K562 (cell line): ENCODE measurements at regions not wholly inside any gene's neighbourhood (a gene's known extent, or its start where the extent isn't known, plus 50 kb on each side); places are given as distances from the start of the nearest gene placed in this dataset.

Source experiments
- ATAC-seq: fragments of 200-7000 bp; cut with Tn5 transposase; 3 replicates; pipeline ENCODE4 v1.9.1; 2020; ENCODE audit warnings: moderate library complexity
- BruUV-seq: library from RNA; stranded (reverse); fragments of 400-500 nt; replicated peaks from 2 replicates; lab custom pipeline; 2021; lab: Mats Ljungman, UMichigan
- CTCF ChIA-PET: fragments of 300-600 bp; formaldehyde crosslinking; extraction: SDS; loops from one replicate; lab custom pipeline; 2021; ENCODE audit warnings: low intra/inter-chr PET ratio; lab: Yijun Ruan, JAX
- POLR2A ChIA-PET: fragments of 300-600, 350-650 bp; sonication (Branson Sonifier 250); formaldehyde crosslinking; extraction: SDS; loops from one replicate; lab custom pipeline; 2021; ENCODE audit warnings: antibody characterized with exemption, inconsistent platforms; lab: Yijun Ruan, JAX
- DNase-seq, 4 experiments: peaks; one replicate each; pipeline versions ENCODE4 v3.0.0 to v3.0.0-alpha.2; 2011 to 2018; ENCODE audit warnings: low spot score in 3 of 4, mixed read lengths in 3 of 4; ENCODE audit errors: extremely low read depth in 1 of 4
- FAIRE-seq: peaks from 2 replicates; lab custom pipeline; 2011; peaks lifted over from hg19 to GRCh38; lab: Jason Lieb, UNC
- H2AFZ ChIP-seq: 2 replicates; pipeline ENCODE4 v1.6.0; 2011; ENCODE audit warnings: low read depth, low read length, control low read depth, inconsistent platforms
- H3K27ac ChIP-seq: fragments of 200-600 bp; 3 replicates; pipeline ENCODE4 v1.8.0; 2011; ENCODE audit warnings: low read depth, mild to moderate bottlenecking, control low read depth, inconsistent platforms, low read length, moderate library complexity, mixed read lengths; ENCODE audit errors: extremely low read depth
- H3K27me3 ChIP-seq, 2 experiments: fragments of 300-600 bp in 1 of 2; 2 replicates in 1 of 2; 3 replicates in 1 of 2; pipeline versions ENCODE4 v1.6.0 to v1.8.0; 2011; ENCODE audit warnings: inconsistent platforms in 2 of 2, low read length in 2 of 2, mild to moderate bottlenecking in 1 of 2, mixed read lengths in 1 of 2, moderate library complexity in 1 of 2; ENCODE audit not compliant: control insufficient read depth in 2 of 2, insufficient read depth in 2 of 2
- H3K36me3 ChIP-seq: fragments of 300-600 bp; 3 replicates; pipeline ENCODE4 v1.8.0; 2011; ENCODE audit warnings: mild to moderate bottlenecking, low read length, inconsistent platforms; ENCODE audit not compliant: control insufficient read depth, insufficient read depth
- H3K4me1 ChIP-seq, 2 experiments: fragments of 200-600 bp in 1 of 2; replicated peaks in 1 of 2; 2 replicates in 1 of 2; 3 replicates in 1 of 2; pipeline versions ENCODE4 v1.5.1 to v1.8.0; 2011; ENCODE audit warnings: inconsistent platforms in 2 of 2, low read length in 2 of 2, mild to moderate bottlenecking in 1 of 2, mixed read lengths in 1 of 2, moderate library complexity in 1 of 2; ENCODE audit not compliant: control insufficient read depth in 2 of 2, insufficient read depth in 2 of 2
- H3K4me2 ChIP-seq: 2 replicates; pipeline ENCODE4 v1.6.1; 2011; ENCODE audit warnings: low read length, control low read depth, inconsistent platforms, mixed read lengths; ENCODE audit not compliant: insufficient read depth
- H3K4me3 ChIP-seq: fragments of 200-600 bp; sonication (generic), shearing (Covaris generic); 2 replicates; pipeline ENCODE4 v1.5.1; 2016; ENCODE audit warnings: control low read depth, inconsistent platforms
- H3K79me2 ChIP-seq: fragments of 200-600 bp; 3 replicates; pipeline ENCODE4 v1.8.0; 2011; ENCODE audit warnings: low read length, inconsistent platforms; ENCODE audit not compliant: control insufficient read depth, insufficient read depth
- H3K9ac ChIP-seq, 2 experiments: 2 replicates each; pipeline versions ENCODE4 v1.6.0 to v1.6.1; 2011; ENCODE audit warnings: low read depth in 2 of 2, low read length in 2 of 2, control low read depth in 1 of 2, inconsistent platforms in 1 of 2, mild to moderate bottlenecking in 1 of 2, mixed read lengths in 1 of 2; ENCODE audit not compliant: insufficient read depth in 1 of 2
- H3K9me1 ChIP-seq: one replicate; pipeline ENCODE4 v1.6.0; 2011; ENCODE audit warnings: inconsistent platforms, mild to moderate bottlenecking, low read length, moderate library complexity; ENCODE audit not compliant: control insufficient read depth, insufficient read depth
- H3K9me3 ChIP-seq: replicated peaks from 2 replicates; pipeline ENCODE4 v1.5.1; 2011; ENCODE audit warnings: low read depth, low read length, inconsistent platforms; ENCODE audit not compliant: control insufficient read depth, insufficient read depth
- H4K20me1 ChIP-seq: replicated peaks from 2 replicates; pipeline ENCODE4 v1.6.1; 2011; ENCODE audit warnings: low read length, inconsistent platforms, mixed read lengths; ENCODE audit not compliant: control insufficient read depth, insufficient read depth
- CAMTA2 ChIP-seq: fragments of 250-450 bp; sonication (Bioruptor Pico); conservative IDR thresholded peaks from 2 replicates; pipeline ENCODE4 v1.5.1; 2022
- CREB5 ChIP-seq: fragments of 250-450 bp; sonication (Bioruptor Pico); IDR thresholded peaks from 2 replicates; pipeline ENCODE4 v1.5.0; 2020; ENCODE audit warnings: mild to moderate bottlenecking
- CSDE1 ChIP-seq, 2 experiments: fragments of 450-650 bp; IDR thresholded peaks; 2 replicates each; pipeline ENCODE4 v1.6.1; 2016; ENCODE audit warnings: mild to moderate bottlenecking in 1 of 2
- ILK ChIP-seq: fragments of 450-650 bp; IDR thresholded peaks from 2 replicates; pipeline ENCODE4 v1.6.1; 2016; ENCODE audit warnings: missing genetic modification characterization, low read depth, mild to moderate bottlenecking, missing compliant biosample characterization, moderate library complexity, borderline replicate concordance
- JUN ChIP-seq, 2 experiments: sonication (generic) in 1 of 2; formaldehyde crosslinking in 1 of 2; IDR thresholded peaks; 2 replicates each; pipeline versions ENCODE4 v1.6.1 to v1.8.0; 2012 to 2022; ENCODE audit warnings: borderline replicate concordance in 2 of 2, mild to moderate bottlenecking in 2 of 2, improper control_type of control experiment in 1 of 2, low read depth in 1 of 2, low read length in 1 of 2, missing genetic modification reagents in 1 of 2
- MBD2 ChIP-seq: sonication (generic); IDR thresholded peaks from 2 replicates; pipeline ENCODE4 v1.6.1; 2016; ENCODE audit warnings: low read depth, borderline replicate concordance
- MEF2D ChIP-seq: conservative IDR thresholded peaks from 2 replicates; pipeline ENCODE4 v1.6.1; 2016; ENCODE audit warnings: low read depth, missing genetic modification characterization, missing compliant biosample characterization
- NBN ChIP-seq: fragments of 450-650 bp; IDR thresholded peaks from 2 replicates; pipeline ENCODE4 v1.6.1; 2016; ENCODE audit warnings: low read depth, mild to moderate bottlenecking
- NCOA1 ChIP-seq: fragments of 450-650 bp; IDR thresholded peaks from 2 replicates; pipeline ENCODE4 v1.6.1; 2016; ENCODE audit warnings: low read depth
- PHTF2 ChIP-seq: fragments of 250-450 bp; sonication (Bioruptor Pico); IDR thresholded peaks from 2 replicates; pipeline ENCODE4 v1.5.0; 2021; ENCODE audit warnings: mild to moderate bottlenecking
- POLR2G ChIP-seq: fragments of 200-400 bp; formaldehyde crosslinking; IDR thresholded peaks from 2 replicates; pipeline ENCODE4 v1.6.1; 2017; ENCODE audit warnings: low read depth, mild to moderate bottlenecking, antibody characterized with exemption, low read length, moderate library complexity
- RCOR1 ChIP-seq, 2 experiments: IDR thresholded peaks; 2 replicates each; pipeline ENCODE4 v1.6.1; 2012; ENCODE audit warnings: low read depth in 2 of 2, low read length in 2 of 2, borderline replicate concordance in 1 of 2, improper control_type of control experiment in 1 of 2
- RERE ChIP-seq: sonication (generic); formaldehyde crosslinking; IDR thresholded peaks from 2 replicates; pipeline ENCODE4 v1.8.0; 2023; ENCODE audit warnings: missing genetic modification reagents, mild to moderate bottlenecking, borderline replicate concordance
- ZEB2 ChIP-seq: fragments of 450-650 bp; IDR thresholded peaks from 2 replicates; pipeline ENCODE4 v1.6.1; 2016
- ZNF212 ChIP-seq: fragments of 450-650 bp; formaldehyde crosslinking; IDR thresholded peaks from 2 replicates; pipeline ENCODE4 v1.4.0; 2020; ENCODE audit warnings: mild to moderate bottlenecking
- ZNF224 ChIP-seq: sonication (generic); formaldehyde crosslinking; IDR thresholded peaks from 2 replicates; pipeline ENCODE4 v1.8.0; 2022; ENCODE audit warnings: mild to moderate bottlenecking, missing genetic modification reagents
- ZNF551 ChIP-seq: fragments of 250-450 bp; sonication (Bioruptor Pico); IDR thresholded peaks from 2 replicates; pipeline ENCODE4 v1.5.0; 2021; ENCODE audit warnings: mild to moderate bottlenecking, moderate library complexity
- WGBS: fragments of 100-300 bp; shearing (Covaris generic); methylation state at CpG from one replicate; pipeline ENCODE4 v1.1.6; 2016; ENCODE audit warnings: low coverage, mixed read lengths; ENCODE audit not compliant: insufficient coverage; ENCODE audit errors: missing lambda C conversion rate; 5-methylcytosine and 5-hydroxymethylcytosine counted together
- in situ Hi-C: fragments of 300-500 bp; cut with MboI; formaldehyde crosslinking; loops from 4 replicates; pipeline ENCODE4 v1.15.0; 2018; ENCODE audit warnings: inconsistent platforms, mixed read lengths
- intact Hi-C: fragments of 100-400 bp; cut with micrococcal nuclease; formaldehyde crosslinking; loops from 2 replicates; pipeline ENCODE4 v1.14.2; 2022

GRCh38 chr2:17101596-17101995 lies 416.6 kb downstream of the RAD51AP2 start (continued):
- TF ChIP-seq CREB5 (CRISPR knock-in tag) (no peak), POLR2G (no peak), RCOR1 (IDR thresholded peaks at IDR 0.05; ENCODE audit: borderline replicate concordance in 1 of 2, low read depth in 2 of 2, low read length in 2 of 2) (no peak), CSDE1 (IDR thresholded peaks at IDR 0.05) (no peak)

- Histone ChIP-seq H3K79me2 (no peaks in the 10 kb centered on the region), H2AFZ (no peak overlapping the region), H3K27ac (no peak overlapping the region), H3K9ac (no peak overlapping the region), H4K20me1 (no peaks in the 10 kb centered on the region), H3K9me3 (no peaks in the 10 kb centered on the region), H3K9me1 (no peaks in the 10 kb centered on the region), H3K4me2 (no peak overlapping the region), H3K27me3 (no peaks in the 10 kb centered on the region), H3K4me1 (no peaks in the 10 kb centered on the region; a peak in 1 of 5 replicates), H3K36me3 (no peaks in the 10 kb centered on the region), H3K4me3 (no peak overlapping the region)
- intact Hi-C loops (no loop called here), in situ Hi-C loops (no loop called here)
- no TSS peak for BruUV-seq
- ATAC-seq (no peak), FAIRE-seq (no peak), DNase-seq (no peak)
- ChIA-PET POLR2A (no interaction called here), CTCF (no interaction called here)
- WGBS = 0% methylated on average over 1 of the region's 1 CpG
- TF ChIP-seq CAMTA2 (no peak), PHTF2 (CRISPR knock-in tag) (no peak), RERE (CRISPR knock-in tag) (no peak), ILK (tag) (no peak), NBN (no peak), MEF2D (tag) (no peak), ZEB2 (no peak), MBD2 (no peak), ZNF551 (CRISPR knock-in tag) (no peak), NCOA1 (no peak), ZNF212 (CRISPR knock-in tag) (no peak), JUN (IDR thresholded peaks at IDR 0.05; ENCODE audit: borderline replicate concordance, low read depth, low read length) (no peak), JUN (CRISPR knock-in tag; IDR thresholded peaks at IDR 0.05; ENCODE audit: borderline replicate concordance) (no peak), ZNF224 (no peak)
These were observed 417.1 kb downstream of the RAD51AP2 start for GRCh38 chr2:17101091-17101490.
